Esophagus muscularis mucosa (tissue), 3 donors: ENCODE measurements at regions not wholly inside any gene's neighbourhood (a gene's known extent, or its start where the extent isn't known, plus 50 kb on each side); places are given as distances from the start of the nearest gene placed in this dataset.

Source experiments
- POLR2A ChIP-seq: fragments of 450-650 bp; IDR thresholded peaks from one replicate; pipeline ENCODE4 v1.6.1; 2017; ENCODE audit warnings: antibody characterized with exemption, moderate library complexity, mild to moderate bottlenecking, low read depth
- POLR2AphosphoS5 ChIP-seq, 2 donors: sonication (generic); formaldehyde crosslinking; IDR thresholded peaks; one replicate each; pipeline ENCODE4 v1.6.1; 2017; ENCODE audit warnings: antibody characterized with exemption in 2 of 2
- TF ChIP-seq, protein P1 (sequence below), 3 experiments: fragments of 200-600 bp in 2 of 3; fragments of 450-650 bp in 1 of 3; sonication (generic) in 2 of 3; IDR thresholded peaks; one replicate each; pipeline ENCODE4 v1.5.1; 2017 to 2019; ENCODE audit warnings: antibody characterized with exemption in 3 of 3, mild to moderate bottlenecking in 2 of 3, moderate library complexity in 1 of 3

DNA sequence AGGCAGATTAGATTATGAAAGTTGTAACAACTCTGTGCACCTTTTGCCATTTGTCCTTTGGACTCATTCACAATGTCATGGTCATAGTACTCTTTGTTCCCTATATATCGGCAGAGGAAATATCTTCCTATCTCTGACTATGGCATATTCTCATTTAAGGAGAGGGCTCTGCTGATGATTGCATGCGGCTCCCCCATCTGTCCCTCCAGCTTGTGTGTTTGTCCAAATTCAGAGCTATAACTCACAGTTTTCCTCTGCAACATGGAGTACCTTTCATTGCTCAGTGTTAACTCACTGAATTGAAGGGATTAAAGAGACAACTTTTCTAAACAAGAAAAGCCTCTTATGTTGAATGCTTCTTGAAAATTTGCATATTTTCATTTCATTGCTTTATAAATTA, 145.5 kb downstream of the OTUD1 start:
- TF ChIP-seq, protein P1, sequence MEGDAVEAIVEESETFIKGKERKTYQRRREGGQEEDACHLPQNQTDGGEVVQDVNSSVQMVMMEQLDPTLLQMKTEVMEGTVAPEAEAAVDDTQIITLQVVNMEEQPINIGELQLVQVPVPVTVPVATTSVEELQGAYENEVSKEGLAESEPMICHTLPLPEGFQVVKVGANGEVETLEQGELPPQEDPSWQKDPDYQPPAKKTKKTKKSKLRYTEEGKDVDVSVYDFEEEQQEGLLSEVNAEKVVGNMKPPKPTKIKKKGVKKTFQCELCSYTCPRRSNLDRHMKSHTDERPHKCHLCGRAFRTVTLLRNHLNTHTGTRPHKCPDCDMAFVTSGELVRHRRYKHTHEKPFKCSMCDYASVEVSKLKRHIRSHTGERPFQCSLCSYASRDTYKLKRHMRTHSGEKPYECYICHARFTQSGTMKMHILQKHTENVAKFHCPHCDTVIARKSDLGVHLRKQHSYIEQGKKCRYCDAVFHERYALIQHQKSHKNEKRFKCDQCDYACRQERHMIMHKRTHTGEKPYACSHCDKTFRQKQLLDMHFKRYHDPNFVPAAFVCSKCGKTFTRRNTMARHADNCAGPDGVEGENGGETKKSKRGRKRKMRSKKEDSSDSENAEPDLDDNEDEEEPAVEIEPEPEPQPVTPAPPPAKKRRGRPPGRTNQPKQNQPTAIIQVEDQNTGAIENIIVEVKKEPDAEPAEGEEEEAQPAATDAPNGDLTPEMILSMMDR (IDR thresholded peaks at IDR 0.05), result no peak
- TF ChIP-seq POLR2A, result no peak
- TF ChIP-seq POLR2AphosphoS5 (IDR thresholded peaks at IDR 0.05), result no peak
